Panc1 (cell line): ENCODE measurements at regions not wholly inside any gene's neighbourhood (a gene's known extent, or its start where the extent isn't known, plus 50 kb on each side); places are given as distances from the start of the nearest gene placed in this dataset.

ENCODE experiments used
- ATAC-seq: fragments of 200-7000 bp; cut with Tn5 transposase; 2 replicates; pipeline ENCODE4 v1.9.1; 2020; ENCODE audit warnings: mild to moderate bottlenecking, moderate library complexity
- BruUV-seq: library from RNA; stranded (reverse); fragments of 400-500 nt; replicated peaks from 2 replicates; lab custom pipeline; 2021; lab: Mats Ljungman, UMichigan
- CTCF ChIA-PET: fragments of 300-600 bp; sonication (Branson Sonifier 250); formaldehyde crosslinking; loops from one replicate; lab custom pipeline; 2022; ENCODE audit warnings: antibody characterized with exemption; lab: Charles Lee
- POLR2A ChIA-PET: fragments of 300-600 bp; sonication (Branson Sonifier 250); formaldehyde crosslinking; loops from one replicate; lab custom pipeline; 2022; ENCODE audit warnings: antibody characterized with exemption; lab: Charles Lee
- DNase-seq: peaks from one replicate; pipeline ENCODE4 v3.0.0-alpha.2; 2010; ENCODE audit warnings: low read depth, low spot score
- H3K27ac ChIP-seq: 2 replicates; pipeline ENCODE4 v1.5.1; 2011; ENCODE audit warnings: mild to moderate bottlenecking, low read length, inconsistent platforms
- H3K27me3 ChIP-seq: fragments of 200-500 bp; sonication (Bioruptor generic); 2 replicates; pipeline ENCODE4 v1.6.0; 2014; ENCODE audit warnings: low read length, inconsistent platforms; ENCODE audit not compliant: control insufficient read depth, insufficient read depth
- H3K36me3 ChIP-seq: fragments of 200-500 bp; sonication (Bioruptor generic); 2 replicates; pipeline ENCODE4 v1.5.1; 2014; ENCODE audit warnings: inconsistent platforms, mild to moderate bottlenecking, low read length, moderate library complexity; ENCODE audit not compliant: control insufficient read depth, insufficient read depth
- H3K4me1 ChIP-seq: 2 replicates; pipeline ENCODE4 v1.5.1; 2011; ENCODE audit warnings: inconsistent platforms, mild to moderate bottlenecking, low read length, moderate library complexity; ENCODE audit not compliant: control insufficient read depth, insufficient read depth
- H3K4me3 ChIP-seq, 2 experiments: 2 replicates each; pipeline ENCODE4 v1.5.1; 2011 to 2012; ENCODE audit warnings: low read depth in 2 of 2, low read length in 2 of 2, mild to moderate bottlenecking in 2 of 2, inconsistent platforms in 1 of 2, moderate library complexity in 1 of 2
- H3K9me3 ChIP-seq: fragments of 200-500 bp; sonication (Bioruptor generic); 2 replicates; pipeline ENCODE4 v1.5.1; 2014; ENCODE audit warnings: low read depth, mild to moderate bottlenecking, inconsistent platforms, low read length, moderate library complexity; ENCODE audit not compliant: control insufficient read depth, insufficient read depth
- POLR2AphosphoS5 ChIP-seq: IDR thresholded peaks from 2 replicates; pipeline ENCODE4 v1.6.1; 2012; ENCODE audit warnings: mild to moderate bottlenecking, low read depth, low read length, moderate library complexity
- REST ChIP-seq, 2 experiments: IDR thresholded peaks; 2 replicates each; pipeline ENCODE4 v1.6.1; 2011 to 2012; ENCODE audit warnings: low read depth in 2 of 2, control low read depth in 1 of 2, low read length in 1 of 2, mild to moderate bottlenecking in 1 of 2, moderate library complexity in 1 of 2; ENCODE audit not compliant: insufficient read depth in 1 of 2
- SIN3A ChIP-seq: IDR thresholded peaks from 2 replicates; pipeline ENCODE4 v1.6.1; 2012; ENCODE audit warnings: low read depth, mild to moderate bottlenecking, low read length, moderate library complexity, borderline replicate concordance; ENCODE audit not compliant: insufficient read depth
- TCF7L2 ChIP-seq: IDR thresholded peaks from 2 replicates; pipeline ENCODE4 v1.6.1; 2011; ENCODE audit warnings: mild to moderate bottlenecking, low read depth, low read length, inconsistent platforms
- in situ Hi-C: cut with HindIII; loops from 2 replicates; pipeline ENCODE4 v1.10.0; 2016; ENCODE audit warnings: low sequenced_read_pairs, low pct_unique_long_range_greater_than_20kb
- intact Hi-C: fragments of 100-400 bp; cut with micrococcal nuclease; formaldehyde crosslinking; loops from one replicate; pipeline ENCODE4 v1.10.0; 2022; ENCODE audit not compliant: unreplicated experiment
- TF ChIP-seq, protein P1 (sequence below): fragments of 450-650 bp; IDR thresholded peaks from 2 replicates; pipeline ENCODE4 v1.5.1; 2017; ENCODE audit warnings: mild to moderate bottlenecking

- ATAC-seq (no peak), DNase-seq (no peak)
- BruUV-seq = no TSS peak
- H3K4me1 ChIP-seq = no peaks in the 10 kb centered on the region
- ChIA-PET POLR2A (no interaction called here), CTCF (no interaction called here)
- H3K4me3 ChIP-seq = no peak overlapping the region
- H3K9me3 ChIP-seq = no peaks in the 10 kb centered on the region
- intact Hi-C loops (no loop called here), in situ Hi-C loops (no loop called here)
- H3K27ac ChIP-seq = no peak overlapping the region
- no peak for TF ChIP-seq SIN3A
- no peaks in the 10 kb centered on the region for H3K36me3 ChIP-seq
- no peaks in the 10 kb centered on the region; the same call in 1 of the 2 replicates for H3K27me3 ChIP-seq
Observed at GRCh38 chr22:27171212-27171611, 513.8 kb downstream of the MIAT start.

GRCh38 chr22:27173530-27173929 is 516.1 kb downstream of the MIAT start:
- ChIA-PET CTCF (no interaction called here), POLR2A (no interaction called here)
- no peaks in the 10 kb centered on the region; the same call in 1 of the 2 replicates for H3K27me3 ChIP-seq
- no peaks in the 10 kb centered on the region for H3K9me3 ChIP-seq
- no TSS peak for BruUV-seq
- no peak for DNase-seq
- TF ChIP-seq REST (IDR thresholded peaks at IDR 0.05; ENCODE audit: insufficient read depth in 1 of 2, low read depth in 2 of 2, low read length in 1 of 2) (no peak), SIN3A (no peak), TCF7L2 (no peak), POLR2AphosphoS5 (no peak)
- TF ChIP-seq, protein P1, sequence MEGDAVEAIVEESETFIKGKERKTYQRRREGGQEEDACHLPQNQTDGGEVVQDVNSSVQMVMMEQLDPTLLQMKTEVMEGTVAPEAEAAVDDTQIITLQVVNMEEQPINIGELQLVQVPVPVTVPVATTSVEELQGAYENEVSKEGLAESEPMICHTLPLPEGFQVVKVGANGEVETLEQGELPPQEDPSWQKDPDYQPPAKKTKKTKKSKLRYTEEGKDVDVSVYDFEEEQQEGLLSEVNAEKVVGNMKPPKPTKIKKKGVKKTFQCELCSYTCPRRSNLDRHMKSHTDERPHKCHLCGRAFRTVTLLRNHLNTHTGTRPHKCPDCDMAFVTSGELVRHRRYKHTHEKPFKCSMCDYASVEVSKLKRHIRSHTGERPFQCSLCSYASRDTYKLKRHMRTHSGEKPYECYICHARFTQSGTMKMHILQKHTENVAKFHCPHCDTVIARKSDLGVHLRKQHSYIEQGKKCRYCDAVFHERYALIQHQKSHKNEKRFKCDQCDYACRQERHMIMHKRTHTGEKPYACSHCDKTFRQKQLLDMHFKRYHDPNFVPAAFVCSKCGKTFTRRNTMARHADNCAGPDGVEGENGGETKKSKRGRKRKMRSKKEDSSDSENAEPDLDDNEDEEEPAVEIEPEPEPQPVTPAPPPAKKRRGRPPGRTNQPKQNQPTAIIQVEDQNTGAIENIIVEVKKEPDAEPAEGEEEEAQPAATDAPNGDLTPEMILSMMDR = no peak
- H3K4me1 ChIP-seq = no peaks in the 10 kb centered on the region
- no peak overlapping the region for H3K4me3 ChIP-seq
- H3K27ac ChIP-seq = no peak overlapping the region
- intact Hi-C loops (no loop called here), in situ Hi-C loops (no loop called here)
- ATAC-seq = no peak
- H3K36me3 ChIP-seq = no peaks in the 10 kb centered on the region

GRCh38 chr22:27175021-27175838 is 517.8 kb downstream of the MIAT start:
- POLR2A ChIA-PET = no interaction called here
- Histone ChIP-seq H3K9me3 (no peaks in the 10 kb centered on the region), H3K4me1 (no peaks in the 10 kb centered on the region), H3K27me3 (no peaks in the 10 kb centered on the region; the same call in 1 of the 2 replicates), H3K4me3 (no peak overlapping the region), H3K36me3 (no peaks in the 10 kb centered on the region), H3K27ac (no peak overlapping the region)
- CTCF ChIA-PET = no interaction called here
- no peak for TF ChIP-seq POLR2AphosphoS5
- no peak for TF ChIP-seq SIN3A
- TF ChIP-seq, protein P1 = no peak
- TF ChIP-seq REST (IDR thresholded peaks at IDR 0.05; ENCODE audit: insufficient read depth in 1 of 2, low read depth in 2 of 2, low read length in 1 of 2) = no peak
- TF ChIP-seq TCF7L2 = no peak
- in situ Hi-C loops = no loop called here
- no TSS peak for BruUV-seq
- DNase-seq = no peak
- intact Hi-C loops = no loop called here
- ATAC-seq = no peak
